Lower leg skin (tissue), 3 donors: ENCODE measurements at regions not wholly inside any gene's neighbourhood (a gene's known extent, or its start where the extent isn't known, plus 50 kb on each side); places are given as distances from the start of the nearest gene placed in this dataset.

Source experiments
- POLR2A ChIP-seq, 2 donors: fragments of 450-650 bp; IDR thresholded peaks; one replicate each; pipeline ENCODE4 v1.6.1; 2016 to 2017; ENCODE audit warnings: antibody characterized with exemption in 2 of 2, mild to moderate bottlenecking in 1 of 2, moderate library complexity in 1 of 2
- TF ChIP-seq, protein P1 (sequence below), 3 donors: fragments of 450-650 bp; IDR thresholded peaks; one replicate each; pipeline ENCODE4 v1.5.1; 2016; ENCODE audit warnings: antibody characterized with exemption in 3 of 3, mild to moderate bottlenecking in 3 of 3, moderate library complexity in 2 of 3

DNA sequence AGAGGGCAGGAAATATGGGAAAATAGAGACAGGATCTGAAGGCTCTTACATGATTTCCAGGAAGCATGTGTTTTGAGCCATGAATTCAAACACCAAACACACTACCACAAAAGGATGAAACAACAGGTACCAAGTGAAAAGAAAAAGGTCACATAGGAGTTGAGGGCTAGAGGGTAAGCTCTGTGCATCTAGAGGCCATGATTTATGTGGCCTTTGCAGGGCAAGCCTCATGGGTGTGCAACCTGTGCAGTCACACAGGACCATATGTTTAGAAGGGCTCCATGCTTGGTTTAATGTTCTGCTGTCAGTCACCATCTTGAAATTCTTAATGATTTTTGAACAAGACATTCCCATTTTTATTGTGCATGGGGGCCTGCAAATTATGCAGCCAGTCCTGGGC lies 134.5 kb upstream of the CCDC68 start:
- no peak for TF ChIP-seq POLR2A (IDR thresholded peaks at IDR 0.05)
- TF ChIP-seq, protein P1, sequence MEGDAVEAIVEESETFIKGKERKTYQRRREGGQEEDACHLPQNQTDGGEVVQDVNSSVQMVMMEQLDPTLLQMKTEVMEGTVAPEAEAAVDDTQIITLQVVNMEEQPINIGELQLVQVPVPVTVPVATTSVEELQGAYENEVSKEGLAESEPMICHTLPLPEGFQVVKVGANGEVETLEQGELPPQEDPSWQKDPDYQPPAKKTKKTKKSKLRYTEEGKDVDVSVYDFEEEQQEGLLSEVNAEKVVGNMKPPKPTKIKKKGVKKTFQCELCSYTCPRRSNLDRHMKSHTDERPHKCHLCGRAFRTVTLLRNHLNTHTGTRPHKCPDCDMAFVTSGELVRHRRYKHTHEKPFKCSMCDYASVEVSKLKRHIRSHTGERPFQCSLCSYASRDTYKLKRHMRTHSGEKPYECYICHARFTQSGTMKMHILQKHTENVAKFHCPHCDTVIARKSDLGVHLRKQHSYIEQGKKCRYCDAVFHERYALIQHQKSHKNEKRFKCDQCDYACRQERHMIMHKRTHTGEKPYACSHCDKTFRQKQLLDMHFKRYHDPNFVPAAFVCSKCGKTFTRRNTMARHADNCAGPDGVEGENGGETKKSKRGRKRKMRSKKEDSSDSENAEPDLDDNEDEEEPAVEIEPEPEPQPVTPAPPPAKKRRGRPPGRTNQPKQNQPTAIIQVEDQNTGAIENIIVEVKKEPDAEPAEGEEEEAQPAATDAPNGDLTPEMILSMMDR (IDR thresholded peaks at IDR 0.05), result no peak
